BJ (cell line): ENCODE measurements at regions not wholly inside any gene's neighbourhood (a gene's known extent, or its start where the extent isn't known, plus 50 kb on each side); places are given as distances from the start of the nearest gene placed in this dataset.

ENCODE experiments used
- CTCF ChIA-PET: fragments of 350-600 bp; formaldehyde crosslinking; extraction: SDS; loops from one replicate; lab custom pipeline; 2021; ENCODE audit warnings: antibody characterized with exemption, inconsistent platforms; lab: Yijun Ruan, JAX
- POLR2A ChIA-PET: fragments of 300-600 bp; sonication (Branson Sonifier 250); formaldehyde crosslinking; extraction: SDS; loops from one replicate; lab custom pipeline; 2021; ENCODE audit warnings: antibody characterized with exemption; lab: Charles Lee
- DNase-seq: peaks from one replicate; pipeline ENCODE4 v3.0.0-alpha.2; 2011; ENCODE audit warnings: low read depth
- H3K27me3 ChIP-seq: 2 replicates; pipeline ENCODE4 v1.6.0; 2011; ENCODE audit warnings: low read length; ENCODE audit not compliant: control insufficient read depth, insufficient read depth
- H3K36me3 ChIP-seq: 2 replicates; pipeline ENCODE4 v1.5.1; 2011; ENCODE audit warnings: low read length; ENCODE audit not compliant: control insufficient read depth, insufficient read depth
- H3K4me3 ChIP-seq: 2 replicates; pipeline ENCODE4 v1.5.1; 2011; ENCODE audit warnings: low read depth, mild to moderate bottlenecking, control low read depth, low read length
- TF ChIP-seq, protein P1 (sequence below): IDR thresholded peaks from 2 replicates; pipeline ENCODE4 v1.5.1; 2011; ENCODE audit warnings: low read depth, mild to moderate bottlenecking, control low read depth, inconsistent platforms, low read length, moderate library complexity; ENCODE audit not compliant: insufficient read depth

DNA sequence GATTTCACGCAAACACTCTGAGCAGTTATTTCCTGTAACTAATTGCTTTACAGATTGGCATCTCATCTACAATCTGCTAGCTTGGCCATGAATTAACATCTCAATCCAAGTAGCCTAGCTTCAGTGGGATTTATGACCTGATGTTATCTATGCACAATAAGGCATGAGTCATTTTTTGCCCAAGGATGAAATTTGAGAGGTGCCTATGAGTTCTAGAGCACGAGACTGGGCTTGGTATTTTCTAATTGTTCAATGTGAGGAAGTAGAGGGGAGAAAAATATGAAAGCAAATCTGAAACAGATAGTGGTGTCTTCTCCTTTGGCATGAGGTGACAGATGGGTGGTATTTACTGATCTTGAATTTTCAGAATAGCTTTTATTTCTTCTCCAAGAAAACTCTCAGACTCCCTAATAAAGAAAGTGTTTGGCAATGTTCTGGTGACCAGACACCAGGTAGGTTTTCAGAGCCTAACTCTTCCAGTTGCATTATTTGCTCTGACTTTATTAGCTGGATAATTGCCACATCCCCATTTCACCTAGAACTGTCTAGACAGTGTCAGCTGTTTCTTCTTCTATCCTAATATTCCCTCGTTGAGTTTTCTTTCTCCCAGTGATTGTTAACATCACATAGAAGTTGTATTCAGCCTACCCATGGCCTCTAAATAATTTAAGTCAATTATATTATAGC lies 301.0 kb upstream of the UMPS start:
- DNase-seq, result peak; percentile 55
- POLR2A ChIA-PET, result interaction anchor here (0.7 kb wide), 1 partner anchor 79 kb away, joined by 3 read pairs; no protein-coding TSS in a partner anchor
- TF ChIP-seq, protein P1, sequence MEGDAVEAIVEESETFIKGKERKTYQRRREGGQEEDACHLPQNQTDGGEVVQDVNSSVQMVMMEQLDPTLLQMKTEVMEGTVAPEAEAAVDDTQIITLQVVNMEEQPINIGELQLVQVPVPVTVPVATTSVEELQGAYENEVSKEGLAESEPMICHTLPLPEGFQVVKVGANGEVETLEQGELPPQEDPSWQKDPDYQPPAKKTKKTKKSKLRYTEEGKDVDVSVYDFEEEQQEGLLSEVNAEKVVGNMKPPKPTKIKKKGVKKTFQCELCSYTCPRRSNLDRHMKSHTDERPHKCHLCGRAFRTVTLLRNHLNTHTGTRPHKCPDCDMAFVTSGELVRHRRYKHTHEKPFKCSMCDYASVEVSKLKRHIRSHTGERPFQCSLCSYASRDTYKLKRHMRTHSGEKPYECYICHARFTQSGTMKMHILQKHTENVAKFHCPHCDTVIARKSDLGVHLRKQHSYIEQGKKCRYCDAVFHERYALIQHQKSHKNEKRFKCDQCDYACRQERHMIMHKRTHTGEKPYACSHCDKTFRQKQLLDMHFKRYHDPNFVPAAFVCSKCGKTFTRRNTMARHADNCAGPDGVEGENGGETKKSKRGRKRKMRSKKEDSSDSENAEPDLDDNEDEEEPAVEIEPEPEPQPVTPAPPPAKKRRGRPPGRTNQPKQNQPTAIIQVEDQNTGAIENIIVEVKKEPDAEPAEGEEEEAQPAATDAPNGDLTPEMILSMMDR, result no peak
- Histone ChIP-seq H3K4me3 (no peak overlapping the region), H3K36me3 (no peaks in the 10 kb centered on the region), H3K27me3 (peaks cover 3% of the 10 kb centered on the region; the same call in 1 of the 2 replicates)
- CTCF ChIA-PET, result interaction anchor here (1.1 to 3.6 kb wide), 6 partner anchors 10 to 130 kb away, joined by 3 to 13 read pairs (median 4); no protein-coding TSS in a partner anchor

DNA sequence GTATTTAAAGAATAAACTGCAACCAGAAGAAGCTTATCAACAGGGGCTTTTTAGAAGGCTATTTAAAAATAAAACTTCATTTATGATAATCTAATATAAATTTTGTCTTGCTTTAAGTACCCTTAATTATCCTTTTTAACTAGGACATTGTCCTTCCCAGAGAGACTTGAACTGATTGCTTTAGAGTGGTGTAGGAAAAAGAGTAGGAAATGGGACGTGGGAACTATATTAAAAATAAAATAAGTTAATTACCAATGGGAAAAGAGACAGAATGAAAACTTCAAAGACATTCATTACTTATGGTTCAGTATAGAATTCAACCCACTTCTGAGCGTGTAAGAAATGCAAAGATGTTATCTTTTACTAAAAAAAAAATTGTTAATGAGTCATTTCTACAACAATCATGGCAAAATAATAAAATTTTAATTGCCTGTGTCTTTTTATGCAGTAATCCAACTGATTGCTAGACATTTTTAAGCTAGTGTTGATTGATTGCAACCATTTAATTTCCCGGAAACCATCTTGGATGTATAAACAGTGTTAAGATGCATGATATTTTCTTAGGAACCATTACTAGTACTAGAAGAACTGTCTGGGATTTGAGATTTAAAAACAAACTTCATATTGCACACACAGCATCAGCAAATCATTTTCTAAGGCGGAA lies 298.8 kb upstream of the UMPS start:
- TF ChIP-seq, protein P1, result no peak
- no peak overlapping the region for H3K4me3 ChIP-seq
- peaks cover 3% of the 10 kb centered on the region; the same call in 1 of the 2 replicates for H3K27me3 ChIP-seq
- no peaks in the 10 kb centered on the region for H3K36me3 ChIP-seq
- ChIA-PET CTCF (no interaction called here), POLR2A (no interaction called here)
- DNase-seq, result no peak

- Histone ChIP-seq H3K4me3 (no peak overlapping the region), H3K27me3 (peaks cover 2% of the 10 kb centered on the region; the same call in 1 of the 2 replicates), H3K36me3 (peaks cover 2% of the 10 kb centered on the region; the same call in 1 of the 2 replicates)
- ChIA-PET POLR2A (interaction anchor here (0.7 kb wide), 1 partner anchor 401 kb away, joined by 11 read pairs; the partner anchor contains the start of gene KALRN), CTCF (no interaction called here)
- no peak for DNase-seq
- TF ChIP-seq, protein P1, result no peak
These were observed 296.1 kb upstream of the UMPS start for GRCh38 chr3:124434176-124434575.

GRCh38 chr3:124435467-124435866 lies 294.8 kb upstream of the UMPS start:
- Histone ChIP-seq H3K27me3 (no peaks in the 10 kb centered on the region), H3K4me3 (no peak overlapping the region), H3K36me3 (peaks cover 2% of the 10 kb centered on the region; the same call in 1 of the 2 replicates)
- ChIA-PET CTCF (no interaction called here), POLR2A (no interaction called here)
- TF ChIP-seq, protein P1, result no peak
- no peak for DNase-seq

DNA sequence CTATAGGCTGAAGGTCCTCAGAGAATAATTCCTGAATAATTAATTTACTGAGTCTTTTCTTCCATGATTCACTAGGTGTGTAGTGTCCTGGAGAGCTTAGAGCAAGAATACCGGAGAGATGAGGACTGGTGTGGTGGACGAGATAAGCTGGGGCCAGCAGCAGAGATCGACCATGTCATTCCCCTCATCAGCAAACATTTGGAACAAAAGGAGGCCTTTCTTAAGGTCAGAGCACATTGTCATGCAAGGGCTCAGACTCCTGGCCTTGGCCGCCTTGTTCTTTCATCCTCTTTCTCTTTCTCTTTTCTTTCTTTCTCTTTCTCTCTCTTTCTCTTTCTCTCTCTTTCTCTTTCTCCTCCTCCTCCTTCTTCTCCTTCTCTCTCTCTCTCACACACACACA lies 291.4 kb upstream of the UMPS start:
- peaks cover 2% of the 10 kb centered on the region; the same call in 1 of the 2 replicates for H3K36me3 ChIP-seq
- ChIA-PET POLR2A (no interaction called here), CTCF (interaction anchor here (1.8 kb wide), 1 partner anchor 10 kb away, joined by 5 read pairs; no protein-coding TSS in a partner anchor)
- TF ChIP-seq, protein P1, result no peak
- H3K4me3 ChIP-seq, result no peak overlapping the region
- DNase-seq, result no peak
- H3K27me3 ChIP-seq, result no peaks in the 10 kb centered on the region
